ENCODE measurements at regions not wholly inside any gene's neighbourhood (a gene's known extent, or its start where the extent isn't known, plus 50 kb on each side); places are given as distances from the start of the nearest gene placed in this dataset.
"Not testable (repeated sequence)": the region's sequence is repeated elsewhere in the genome, so short reads cannot be mapped to it uniquely, and the experiment has no call there.

GRCh38 chr4:31844350-31844749, 1124.2 kb downstream of the PCDH7 start:
- DNase-seq: no peak

DNA sequence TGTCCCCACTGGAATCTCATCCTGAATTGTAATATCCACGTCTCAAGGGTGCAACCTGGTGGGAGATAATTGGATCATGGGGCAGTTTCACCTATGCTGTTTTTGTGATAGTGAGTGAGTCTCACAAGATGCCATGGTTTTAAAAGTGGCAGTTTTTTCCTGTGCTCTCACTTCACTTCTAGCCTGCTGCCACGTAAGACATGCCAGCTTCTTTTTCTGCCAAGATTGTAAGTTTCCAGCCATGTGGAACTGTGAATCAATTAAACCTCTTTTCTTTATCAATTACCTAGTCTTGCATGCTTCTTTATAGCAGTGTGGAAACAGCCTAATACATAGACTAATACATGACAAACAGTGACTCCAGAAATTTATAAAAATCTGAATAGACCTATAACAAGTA, 1131.8 kb downstream of the PCDH7 start:
- DNase-seq: no peak

DNA sequence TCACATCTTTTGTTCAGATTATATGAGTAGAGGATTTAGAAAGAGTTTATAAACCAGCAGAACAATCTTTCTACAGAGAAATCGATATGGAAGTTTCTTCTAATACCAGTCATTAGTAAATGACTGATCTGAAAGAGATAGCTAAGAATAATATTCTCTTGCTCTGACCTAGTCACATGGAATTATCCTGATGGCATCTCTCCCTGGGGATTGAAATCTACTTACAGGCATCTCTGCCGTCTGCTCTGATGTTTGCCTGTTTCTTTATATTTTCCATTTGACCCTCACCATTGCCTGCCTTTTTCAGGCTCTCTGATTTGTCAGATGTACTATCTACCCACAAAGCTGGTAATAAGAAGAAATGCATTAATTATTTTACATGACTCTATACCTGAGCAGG, 1157.3 kb downstream of the PCDH7 start:
- DNase-seq: no peak

DNA sequence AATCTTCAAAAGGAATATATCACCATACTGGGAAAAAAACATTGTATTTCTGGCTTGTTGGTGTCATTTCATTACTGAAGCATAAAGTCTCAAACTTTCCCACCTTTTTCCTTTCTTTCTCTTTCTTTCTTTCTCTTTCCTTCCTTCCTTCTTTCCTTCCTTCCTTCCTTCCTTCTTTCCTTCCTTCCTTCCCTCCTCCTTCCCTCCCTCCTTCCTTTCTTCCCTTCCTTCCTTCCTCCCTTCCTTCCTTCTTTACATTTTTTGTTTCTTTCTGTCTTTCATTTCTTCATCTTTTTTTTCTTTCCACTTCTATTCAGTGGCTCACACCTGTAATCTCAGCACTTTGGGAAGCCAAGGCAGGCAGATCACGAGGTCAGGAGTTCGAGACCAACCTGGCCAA, 1160.7 kb downstream of the PCDH7 start:
- DNase-seq: not testable (repeated sequence)

DNA sequence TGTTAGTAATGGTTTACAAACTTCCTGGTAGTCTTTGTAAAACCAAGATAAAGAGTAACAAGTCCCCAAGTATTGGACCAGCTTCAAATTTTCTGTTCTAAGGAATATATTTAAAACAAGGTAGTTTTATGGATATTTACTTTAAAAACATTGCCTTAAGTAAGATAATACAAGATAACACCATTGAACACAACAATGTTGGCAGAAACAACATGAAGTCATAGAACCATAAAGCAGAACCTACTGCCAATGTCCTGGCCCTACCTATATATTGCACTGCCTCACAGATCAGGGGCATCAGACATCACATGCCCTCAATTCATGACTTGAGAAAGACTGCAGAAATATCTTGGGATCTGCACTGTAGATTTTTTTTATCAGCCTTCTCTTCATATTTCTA, 1176.2 kb downstream of the PCDH7 start:
- no peak for DNase-seq

- DNase-seq: no peak
Measured at GRCh38 chr4:31905363-31905762, 1185.2 kb downstream of the PCDH7 start.

DNA sequence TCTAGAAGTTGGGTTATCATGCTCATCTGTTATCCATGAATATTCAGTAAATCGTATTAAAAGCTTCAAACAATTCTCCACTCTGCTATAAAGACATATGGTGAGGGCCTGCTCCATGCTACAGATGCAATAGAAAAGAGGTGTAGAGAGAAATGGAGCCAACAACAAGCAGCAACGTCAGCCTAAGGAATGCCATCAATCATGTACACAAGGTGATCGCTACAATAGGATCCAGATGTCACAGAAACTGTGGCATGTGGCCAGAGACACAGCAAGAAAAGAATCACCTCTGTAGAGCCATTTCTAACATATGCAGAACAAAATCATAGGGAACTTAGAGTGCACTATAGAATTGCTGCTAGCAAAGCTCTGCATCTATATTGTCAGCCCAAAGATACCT, 1188.1 kb downstream of the PCDH7 start:
- no peak for DNase-seq

- DNase-seq: no peak
Measured at GRCh38 chr4:31917334-31917733, 1197.2 kb downstream of the PCDH7 start.

DNA sequence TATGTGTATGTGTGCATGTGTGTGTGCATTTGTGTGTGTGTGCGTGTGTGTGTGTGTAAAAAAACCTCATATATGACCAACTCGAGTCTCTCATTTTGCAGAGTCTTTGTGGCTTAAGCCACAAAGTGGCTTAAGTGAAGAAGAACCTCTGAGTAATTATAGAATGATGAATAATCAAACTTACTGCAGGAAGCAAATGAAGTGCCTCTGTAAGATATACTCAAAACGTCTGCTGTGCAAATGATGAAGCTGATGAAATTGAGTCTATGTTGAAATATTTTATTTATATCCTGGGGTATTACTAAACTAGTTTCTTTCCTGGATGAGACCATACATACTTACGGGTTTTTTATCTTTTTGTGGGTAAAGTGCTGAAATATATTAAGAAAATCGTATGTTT, 1198.7 kb downstream of the PCDH7 start:
- no peak for DNase-seq

GRCh38 chr4:31923634-31924033, 1203.5 kb downstream of the PCDH7 start:
- no peak for DNase-seq

DNA sequence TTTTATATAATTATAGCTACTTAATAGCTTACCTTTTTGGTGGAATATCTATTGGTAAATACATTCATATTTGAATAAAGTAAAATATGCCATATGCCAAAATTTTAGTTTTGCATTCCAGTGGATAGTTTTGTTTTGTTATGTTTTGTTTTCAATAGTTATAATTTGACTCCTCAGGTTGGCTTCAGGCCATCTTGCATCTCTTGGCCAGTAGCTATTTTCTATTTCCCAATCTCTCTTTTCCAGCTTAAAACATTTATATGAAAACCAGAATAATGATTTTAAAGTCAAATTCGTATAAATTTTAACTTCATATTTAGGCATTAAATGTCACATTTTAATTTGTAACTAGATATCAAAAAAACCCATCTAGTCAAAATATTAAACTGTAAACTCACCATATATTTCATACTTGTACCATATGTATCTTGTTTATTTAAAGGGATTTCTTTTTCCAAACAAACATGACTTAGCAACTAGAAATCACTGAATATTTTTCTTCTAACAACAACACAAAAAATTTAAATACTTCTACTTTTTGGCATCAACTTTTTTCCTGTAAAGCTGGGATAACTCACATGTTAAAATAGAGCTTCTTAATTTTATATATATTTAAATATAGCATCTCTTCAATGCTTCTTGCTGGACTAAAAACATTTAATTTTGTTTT, 1209.6 kb downstream of the PCDH7 start:
- no peak for DNase-seq

DNA sequence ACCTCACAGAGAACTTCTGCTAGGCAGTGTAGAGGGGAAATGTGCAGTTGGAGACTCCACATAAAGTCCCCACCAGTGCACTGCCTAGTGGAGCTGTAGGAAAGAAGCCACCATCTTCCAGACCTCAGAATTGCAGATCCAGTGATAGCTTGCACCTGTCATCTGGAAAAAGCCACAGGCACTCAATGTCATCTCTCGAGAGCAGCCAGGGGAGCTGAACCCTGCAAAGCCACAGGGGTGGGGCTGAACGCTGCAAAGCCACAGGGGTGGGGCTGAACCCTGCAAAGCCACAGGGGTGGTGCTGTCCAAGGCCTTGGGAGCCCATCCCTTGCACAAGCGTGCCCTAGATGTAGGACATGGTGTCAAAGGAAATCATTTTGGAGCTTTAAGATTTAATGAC, 1226.3 kb downstream of the PCDH7 start:
- DNase-seq: no peak

- DNase-seq: no peak
Measured at GRCh38 chr4:31947101-31947500, 1226.9 kb downstream of the PCDH7 start.

DNA sequence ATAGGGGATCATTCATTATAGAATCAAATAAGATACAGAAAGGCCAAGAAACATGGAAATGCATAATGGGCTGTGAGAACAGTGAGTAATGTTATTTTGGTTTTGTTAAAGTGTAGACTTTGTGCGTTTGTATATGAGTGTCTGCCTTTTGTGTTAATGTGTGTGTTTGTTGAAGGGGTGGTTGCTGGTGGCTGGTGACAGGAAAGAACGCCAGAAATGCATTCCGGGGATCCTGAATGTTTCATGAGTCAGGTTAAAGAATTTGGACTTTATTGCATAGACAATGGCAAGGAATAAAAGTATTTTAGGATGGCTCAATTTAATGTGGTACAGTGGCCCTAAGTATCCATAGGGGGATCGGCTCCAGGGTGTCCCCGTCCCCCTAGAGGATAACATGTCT, 1228.9 kb downstream of the PCDH7 start:
- DNase-seq: no peak

- no peak for DNase-seq
Measured at GRCh38 chr4:31955346-31955745, 1235.2 kb downstream of the PCDH7 start.

- no peak for DNase-seq
Measured at GRCh38 chr4:31959972-31960371, 1239.8 kb downstream of the PCDH7 start.

GRCh38 chr4:31964685-31965084, 1244.5 kb downstream of the PCDH7 start:
- DNase-seq: no peak

DNA sequence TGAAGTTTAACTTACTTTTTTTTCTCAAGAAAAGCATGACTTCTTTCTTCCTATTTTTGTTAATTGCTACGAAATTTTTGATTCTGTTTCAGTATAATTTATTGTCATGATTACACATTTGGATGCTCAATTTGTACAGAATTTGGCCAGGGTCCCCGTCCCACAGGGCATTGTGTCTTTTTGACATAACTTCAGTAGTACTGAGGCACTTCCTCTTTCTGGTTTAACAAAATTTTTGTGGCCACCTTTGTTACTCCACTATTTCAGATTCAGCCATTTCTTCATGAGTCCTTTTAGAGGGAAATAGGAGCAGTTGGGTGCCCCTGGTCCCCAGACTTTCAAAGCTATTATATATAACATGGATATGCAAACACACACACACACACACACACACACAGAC, 1248.7 kb downstream of the PCDH7 start:
- DNase-seq: no peak

DNA sequence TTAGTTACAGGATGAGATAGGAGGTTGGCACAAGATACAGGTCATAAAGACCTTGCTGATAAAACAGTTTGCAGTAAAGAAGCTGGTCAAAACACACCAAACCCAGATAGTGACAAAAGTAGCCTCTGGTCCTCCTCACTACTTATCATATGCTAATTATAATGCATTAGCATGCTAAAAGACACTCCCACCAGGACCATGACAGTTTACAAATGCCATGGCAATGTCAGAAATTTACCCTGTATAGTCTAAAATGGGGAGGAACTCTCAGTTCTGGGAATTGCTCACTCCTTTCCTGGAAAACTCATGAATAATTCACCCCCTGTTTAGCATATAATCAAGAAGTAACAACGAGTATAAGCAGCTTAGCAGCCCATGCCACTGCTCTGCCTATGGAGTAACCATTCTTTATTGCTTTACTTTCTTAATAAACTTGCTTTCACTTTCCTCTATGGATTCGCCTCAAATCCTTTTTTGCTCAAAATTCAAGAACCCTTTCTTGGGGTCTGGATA, 1254.4 kb downstream of the PCDH7 start:
- DNase-seq: no peak

GRCh38 chr4:31979988-31980387, 1259.8 kb downstream of the PCDH7 start:
- no peak for DNase-seq

DNA sequence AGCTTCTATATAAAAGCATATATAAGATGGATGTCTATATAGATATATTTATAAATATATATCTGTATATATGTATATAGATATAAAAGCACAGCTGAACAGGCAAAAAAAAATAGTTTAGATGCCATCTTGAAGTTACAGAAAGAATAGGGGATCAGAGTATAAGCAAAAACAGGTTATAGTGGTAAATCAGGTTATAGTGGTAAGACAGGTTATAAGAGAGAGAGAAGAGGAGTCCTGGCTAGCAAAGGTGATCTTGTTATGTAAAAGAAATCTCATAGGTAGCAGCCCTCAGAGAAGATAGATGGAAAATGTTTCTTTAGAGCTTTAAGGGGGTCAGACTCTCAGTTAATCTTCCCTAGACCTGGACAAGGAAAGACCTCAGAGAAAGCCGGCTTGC, 1263.1 kb downstream of the PCDH7 start:
- DNase-seq: no peak

DNA sequence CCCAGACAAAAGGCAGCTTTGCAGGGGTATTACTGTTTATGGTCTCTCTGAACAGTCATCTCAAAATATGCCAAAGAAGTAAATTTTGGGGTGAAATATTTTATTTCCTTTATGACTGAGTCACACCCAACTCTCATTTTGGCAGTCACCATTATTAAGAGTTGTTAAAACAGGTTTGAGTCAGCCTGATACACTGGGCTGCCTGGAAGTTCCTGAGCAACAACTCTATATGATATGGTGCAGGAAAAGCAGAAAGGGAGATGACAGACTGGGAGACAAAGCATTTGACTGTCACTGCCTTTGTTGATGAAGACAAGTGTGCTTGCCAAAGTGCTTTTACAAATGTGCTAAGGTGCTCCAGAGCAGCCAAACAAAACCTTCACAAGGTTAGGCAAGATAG, 1263.5 kb downstream of the PCDH7 start:
- no peak for DNase-seq

GRCh38 chr4:31984872-31985271, 1264.7 kb downstream of the PCDH7 start:
- no peak for DNase-seq

GRCh38 chr4:31995943-31996901, 1276.1 kb downstream of the PCDH7 start:
- no peak for DNase-seq
